OCI-LY1 (cell line): ENCODE measurements at regions not wholly inside any gene's neighbourhood (a gene's known extent, or its start where the extent isn't known, plus 50 kb on each side); places are given as distances from the start of the nearest gene placed in this dataset.

Experiments
- CTCF ChIP-seq: fragments of 200-600 bp; sonication (generic), shearing (Covaris generic); IDR thresholded peaks from 2 replicates; pipeline ENCODE4 v1.5.1; 2017; ENCODE audit warnings: mild to moderate bottlenecking, antibody characterized with exemption, low read length, moderate library complexity, mixed read lengths
- EZH2 ChIP-seq: fragments of 200-600 bp; sonication (generic), shearing (Covaris generic); IDR thresholded peaks from 2 replicates; pipeline ENCODE4 v1.8.0; 2017; ENCODE audit warnings: borderline replicate concordance, mixed run types, mild to moderate bottlenecking, antibody characterized with exemption, low read length, moderate library complexity, mixed read lengths

GRCh38 chr14:41073544-41073943 is 533.1 kb upstream of the LRFN5 start:
- TF ChIP-seq CTCF (no peak), EZH2 (no peak)
